Esophagus muscularis mucosa (tissue), 4 donors: ENCODE measurements at regions not wholly inside any gene's neighbourhood (a gene's known extent, or its start where the extent isn't known, plus 50 kb on each side); places are given as distances from the start of the nearest gene placed in this dataset.

ENCODE experiments used
- DNase-seq: peaks from one replicate; pipeline ENCODE4 v3.0.0-alpha.2; 2017; ENCODE audit errors: extremely low spot score
- H3K27ac ChIP-seq, 4 donors: fragments of 200-600 bp; sonication (generic); replicated peaks in 1 of 4; 1 replicate in 3 of 4; 2 replicates in 1 of 4; pipeline ENCODE4 v1.5.1; 2016 to 2019; ENCODE audit warnings: mild to moderate bottlenecking in 1 of 4
- H3K27me3 ChIP-seq, 4 donors: fragments of 200-600 bp; sonication (generic); one replicate each; pipeline versions ENCODE4 v1.5.1 to v1.6.0; 2016 to 2019
- H3K36me3 ChIP-seq, 4 donors: fragments of 200-600 bp; sonication (generic); one replicate each; pipeline ENCODE4 v1.5.1; 2016 to 2019
- H3K4me1 ChIP-seq, 4 donors: fragments of 200-600 bp; sonication (generic); one replicate each; pipeline ENCODE4 v1.5.1; 2016 to 2019
- H3K4me3 ChIP-seq, 4 donors: fragments of 200-600 bp; sonication (generic); 1 replicate in 2 of 4; 2 replicates in 2 of 4; pipeline ENCODE4 v1.5.1; 2016 to 2019; ENCODE audit warnings: mild to moderate bottlenecking in 4 of 4, moderate library complexity in 1 of 4
- H3K9me3 ChIP-seq, 4 donors: fragments of 200-600 bp; sonication (generic); 1 replicate in 3 of 4; 2 replicates in 1 of 4; pipeline ENCODE4 v1.5.1; 2016 to 2019
- CTCF ChIP-seq, 3 experiments: fragments of 200-600 bp in 2 of 3; fragments of 450-650 bp in 1 of 3; sonication (generic) in 2 of 3; IDR thresholded peaks; one replicate each; pipeline ENCODE4 v1.5.1; 2017 to 2019; ENCODE audit warnings: antibody characterized with exemption in 3 of 3, mild to moderate bottlenecking in 2 of 3, moderate library complexity in 1 of 3
- EP300 ChIP-seq: sonication (generic); formaldehyde crosslinking; IDR thresholded peaks from one replicate; pipeline ENCODE4 v1.6.1; 2017; ENCODE audit warnings: antibody characterized with exemption
- POLR2A ChIP-seq: fragments of 450-650 bp; IDR thresholded peaks from one replicate; pipeline ENCODE4 v1.6.1; 2017; ENCODE audit warnings: antibody characterized with exemption, moderate library complexity, mild to moderate bottlenecking, low read depth
- POLR2AphosphoS5 ChIP-seq, 2 donors: sonication (generic); formaldehyde crosslinking; IDR thresholded peaks; one replicate each; pipeline ENCODE4 v1.6.1; 2017; ENCODE audit warnings: antibody characterized with exemption in 2 of 2
- WGBS: methylation state at CpG from one replicate; pipeline ENCODE4 v1.1.5; 2018; 5-methylcytosine and 5-hydroxymethylcytosine counted together
- intact Hi-C: fragments of 100-400 bp; cut with DNase I; formaldehyde crosslinking; loops from one replicate; pipeline ENCODE4 v1.15.1; 2023

- WGBS, result 85% methylated on average over 15 of the region's 15 CpGs
- TF ChIP-seq POLR2AphosphoS5 (IDR thresholded peaks at IDR 0.05) (no peak), POLR2A (no peak), CTCF (IDR thresholded peaks at IDR 0.05) (no peak), EP300 (no peak)
- Histone ChIP-seq H3K4me3 (no peak overlapping the region), H3K4me1 (peaks cover 0 to 9% (median 2%) of the 10 kb centered on the region in 4 donors), H3K27ac (no peak overlapping the region), H3K36me3 (no peaks in the 10 kb centered on the region), H3K27me3 (no peaks in the 10 kb centered on the region), H3K9me3 (no peaks in the 10 kb centered on the region)
- no peak for DNase-seq
- intact Hi-C loops, result no loop called here
Observed at GRCh38 chr21:39106881-39107462, 76.3 kb downstream of the PSMG1 start.

GRCh38 chr21:39105836-39106235, 77.4 kb downstream of the PSMG1 start:
- no peak for DNase-seq
- TF ChIP-seq POLR2AphosphoS5 (IDR thresholded peaks at IDR 0.05), result no peak
- no peak for TF ChIP-seq CTCF (IDR thresholded peaks at IDR 0.05)
- TF ChIP-seq EP300, result no peak
- no peak for TF ChIP-seq POLR2A
- Histone ChIP-seq H3K4me1 (peaks cover 0 to 9% (median 0%) of the 10 kb centered on the region in 4 donors), H3K9me3 (no peaks in the 10 kb centered on the region), H3K4me3 (no peak overlapping the region), H3K36me3 (no peaks in the 10 kb centered on the region), H3K27me3 (no peaks in the 10 kb centered on the region), H3K27ac (no peak overlapping the region)
- 88% methylated on average over 4 of the region's 4 CpGs for WGBS
- intact Hi-C loops, result no loop called here

- no peaks in the 10 kb centered on the region for H3K36me3 ChIP-seq
- H3K4me1 ChIP-seq, result peaks cover 0 to 9% (median 0%) of the 10 kb centered on the region in 4 donors
- WGBS, result 64% methylated on average over 5 of the region's 5 CpGs
- TF ChIP-seq EP300, result no peak
- H3K27ac ChIP-seq, result no peak overlapping the region
- H3K9me3 ChIP-seq, result no peaks in the 10 kb centered on the region
- intact Hi-C loops, result no loop called here
- no peaks in the 10 kb centered on the region for H3K27me3 ChIP-seq
- DNase-seq, result no peak
- no peak overlapping the region for H3K4me3 ChIP-seq
Observed at GRCh38 chr21:39105341-39105765, 77.9 kb downstream of the PSMG1 start.

- TF ChIP-seq EP300 (no peak), POLR2A (no peak), POLR2AphosphoS5 (IDR thresholded peaks at IDR 0.05) (no peak), CTCF (IDR thresholded peaks at IDR 0.05) (no peak)
- Histone ChIP-seq H3K36me3 (no peaks in the 10 kb centered on the region), H3K9me3 (no peaks in the 10 kb centered on the region), H3K27ac (no peak overlapping the region), H3K4me3 (no peak overlapping the region), H3K4me1 (peaks cover 0 to 9% (median 0%) of the 10 kb centered on the region in 4 donors), H3K27me3 (no peaks in the 10 kb centered on the region)
- 73% methylated on average over 4 of the region's 4 CpGs for WGBS
- no peak for DNase-seq
- intact Hi-C loops, result no loop called here
Observed at GRCh38 chr21:39104911-39105310, 78.3 kb downstream of the PSMG1 start.

- H3K4me3 ChIP-seq, result no peak overlapping the region
- no peaks in the 10 kb centered on the region for H3K9me3 ChIP-seq
- TF ChIP-seq CTCF (IDR thresholded peaks at IDR 0.05), result no peak
- no peaks in the 10 kb centered on the region for H3K36me3 ChIP-seq
- H3K27me3 ChIP-seq, result no peaks in the 10 kb centered on the region
- H3K4me1 ChIP-seq, result peaks cover 0 to 9% (median 0%) of the 10 kb centered on the region in 4 donors
- DNase-seq, result no peak
- intact Hi-C loops, result no loop called here
- WGBS, result 75% methylated on average over 4 of the region's 4 CpGs
- peak overlapping the region in 2 of 4 donors; percentile 30 to 38 for H3K27ac ChIP-seq
Observed at GRCh38 chr21:39103689-39104088, 79.6 kb downstream of the PSMG1 start.
